GM12865 (cell line): ENCODE measurements at regions not wholly inside any gene's neighbourhood (a gene's known extent, or its start where the extent isn't known, plus 50 kb on each side); places are given as distances from the start of the nearest gene placed in this dataset.

Experiments used
- DNase-seq: peaks from one replicate; pipeline ENCODE4 v3.0.0; 2010; ENCODE audit warnings: low read depth
- H3K4me3 ChIP-seq: 2 replicates; pipeline ENCODE4 v1.5.1; 2011; ENCODE audit warnings: mild to moderate bottlenecking, low read depth, low read length, control low read depth
- CTCF ChIP-seq: IDR thresholded peaks from 2 replicates; pipeline ENCODE4 v1.5.1; 2011; ENCODE audit warnings: low read length, control low read depth, low read depth, inconsistent platforms; ENCODE audit not compliant: insufficient read depth; ENCODE audit errors: missing control alignments

- no peak for TF ChIP-seq CTCF
- H3K4me3 ChIP-seq: no peak overlapping the region
- no peak for DNase-seq
Measured at GRCh38 chr6:43934803-43935602, 165.0 kb downstream of the VEGFA start.

GRCh38 chr6:43934183-43934802 is 164.3 kb downstream of the VEGFA start:
- no peak for DNase-seq
- no peak overlapping the region for H3K4me3 ChIP-seq
- TF ChIP-seq CTCF: no peak

GRCh38 chr6:43933148-43933885 is 163.3 kb downstream of the VEGFA start:
- TF ChIP-seq CTCF: no peak
- DNase-seq: no peak
- H3K4me3 ChIP-seq: no peak overlapping the region

GRCh38 chr6:43932259-43933147 is 162.5 kb downstream of the VEGFA start:
- no peak for TF ChIP-seq CTCF
- no peak for DNase-seq
- H3K4me3 ChIP-seq: no peak overlapping the region

- no peak for TF ChIP-seq CTCF
- DNase-seq: no peak
- H3K4me3 ChIP-seq: no peak overlapping the region
Measured at GRCh38 chr6:43931201-43931600, 161.2 kb downstream of the VEGFA start.

GRCh38 chr6:43930440-43931154 is 160.6 kb downstream of the VEGFA start:
- no peak for TF ChIP-seq CTCF
- no peak for DNase-seq
- no peak overlapping the region for H3K4me3 ChIP-seq
